NCI-H460 (cell line): ENCODE measurements at regions not wholly inside any gene's neighbourhood (a gene's known extent, or its start where the extent isn't known, plus 50 kb on each side); places are given as distances from the start of the nearest gene placed in this dataset.

Experiments
- DNase-seq: peaks from one replicate; pipeline ENCODE4 v3.0.0-alpha.2; 2016; ENCODE audit warnings: low read depth; ENCODE audit errors: extremely low read depth
- small RNA-seq, 2 experiments: library from RNA; depleted of rRNA; stranded (forward); fragments of <200 nt; gene quantifications; one replicate each; pipeline ENCODE3, GENCODE V24; 2014

GRCh38 chr13:80441968-80442367 is 101.0 kb upstream of the SPRY2 start:
- no peak for DNase-seq

GRCh38 chr13:80438521-80438920 is 97.6 kb upstream of the SPRY2 start:
- DNase-seq = no peak

GRCh38 chr13:80437231-80437630 is 96.3 kb upstream of the SPRY2 start:
- DNase-seq = no peak

GRCh38 chr13:80436571-80437169 is 95.7 kb upstream of the SPRY2 start:
- no peak for DNase-seq

- no peak for DNase-seq
These were observed 89.6 kb upstream of the SPRY2 start for GRCh38 chr13:80430561-80430960.

GRCh38 chr13:80428349-80429096 is 87.6 kb upstream of the SPRY2 start:
- no peak for DNase-seq

- no peak for DNase-seq
These were observed 78.5 kb upstream of the SPRY2 start for GRCh38 chr13:80419416-80419815.

GRCh38 chr13:80413611-80414010 is 72.7 kb upstream of the SPRY2 start:
- DNase-seq = no peak

GRCh38 chr13:80408270-80408669 is 67.3 kb upstream of the SPRY2 start:
- DNase-seq = no peak

GRCh38 chr13:80400865-80401426 is 60.0 kb upstream of the SPRY2 start:
- DNase-seq = no peak

GRCh38 chr13:80400164-80400864 is 59.4 kb upstream of the SPRY2 start:
- no peak for DNase-seq

- no peak for DNase-seq
These were observed 58.6 kb upstream of the SPRY2 start for GRCh38 chr13:80399340-80400163.

Small RNAs in the stretch of these regions (small RNA-seq; reads per million reads assigned to genes)
- 0 reads per million in 2 experiments for gene HIGD1AP2
- 0 to 0.02 reads per million in 2 experiments for gene RNU6-67P
- 0 reads per million in 2 experiments for gene RNU6-77P
